Nephron progenitor cell (in vitro differentiated cells): ENCODE measurements at regions not wholly inside any gene's neighbourhood (a gene's known extent, or its start where the extent isn't known, plus 50 kb on each side); places are given as distances from the start of the nearest gene placed in this dataset.

Experiments
- DNase-seq: peaks from one replicate; pipeline ENCODE4 v3.0.0; 2021
- H3K27ac Mint-ChIP-seq: 2 replicates; pipeline ENCODE4 v1.8.0; 2021; ENCODE audit warnings: mild to moderate bottlenecking, moderate library complexity, mixed read lengths
- H3K27me3 Mint-ChIP-seq: 2 replicates; pipeline ENCODE4 v1.8.0; 2021; ENCODE audit warnings: mild to moderate bottlenecking, low read depth, mixed read lengths; ENCODE audit not compliant: poor library complexity
- H3K36me3 Mint-ChIP-seq: 2 replicates; pipeline ENCODE4 v1.8.0; 2021; ENCODE audit warnings: low read depth, mixed read lengths
- H3K4me1 Mint-ChIP-seq: 2 replicates; pipeline ENCODE4 v1.8.0; 2021; ENCODE audit warnings: mixed read lengths
- H3K4me3 Mint-ChIP-seq: 2 replicates; pipeline ENCODE4 v1.8.0; 2021; ENCODE audit warnings: mild to moderate bottlenecking, moderate library complexity, mixed read lengths
- H3K9me3 Mint-ChIP-seq: 2 replicates; pipeline ENCODE4 v1.8.0; 2021; ENCODE audit warnings: mild to moderate bottlenecking, moderate library complexity, mixed read lengths
- CTCF ChIP-seq: fragments of 200-600 bp; sonication (generic); IDR thresholded peaks from 2 replicates; pipeline ENCODE4 v1.5.0; 2021; ENCODE audit warnings: antibody characterized with exemption

DNA sequence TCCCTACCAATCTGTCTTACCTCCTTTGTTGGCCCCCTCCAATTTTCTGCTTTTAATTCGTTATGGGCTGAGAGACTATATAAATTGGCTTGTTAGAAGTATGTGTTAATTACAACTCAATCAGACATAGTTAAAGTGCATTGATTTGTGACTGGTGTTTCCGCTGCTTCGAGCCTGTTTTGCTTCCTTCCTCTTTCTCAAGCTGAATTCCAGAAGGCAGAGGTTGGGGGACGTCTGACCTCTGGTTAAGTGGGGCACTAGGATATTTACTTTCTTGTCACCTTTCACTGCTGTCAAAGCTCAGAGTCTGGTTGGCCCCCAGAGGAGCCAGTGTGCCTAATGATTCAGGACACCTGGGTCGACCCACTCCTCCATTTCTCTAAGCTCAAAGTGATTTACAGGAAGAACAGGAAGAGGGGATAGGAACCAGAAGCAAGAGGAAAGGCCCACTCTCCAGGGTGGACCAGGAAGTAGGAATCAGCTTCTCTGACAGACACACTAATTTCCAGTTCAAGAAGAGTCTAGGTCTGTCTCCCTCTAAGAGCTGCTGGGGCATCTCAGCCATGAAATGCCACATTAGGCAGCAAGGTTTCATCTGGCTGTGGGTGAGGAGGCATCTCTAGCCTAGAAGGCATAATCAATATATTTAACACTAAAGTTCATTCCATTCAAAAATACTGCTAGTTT, 397.2 kb upstream of the NPVF start:
- Mint-ChIP-seq H3K4me1 (peaks cover 62% of the 10 kb centered on the region), H3K27me3 (no peaks in the 10 kb centered on the region), H3K27ac (peak overlapping the region; percentile 89), H3K4me3 (no peak overlapping the region), H3K36me3 (peaks cover 7% of the 10 kb centered on the region), H3K9me3 (peaks cover 9% of the 10 kb centered on the region)
- DNase-seq, result no peak
- TF ChIP-seq CTCF, result no peak

- Mint-ChIP-seq H3K36me3 (peaks cover 7% of the 10 kb centered on the region), H3K4me1 (peaks cover 72% of the 10 kb centered on the region), H3K27me3 (no peaks in the 10 kb centered on the region), H3K27ac (peak overlapping the region; percentile 30), H3K4me3 (no peak overlapping the region), H3K9me3 (peaks cover 7% of the 10 kb centered on the region)
- TF ChIP-seq CTCF, result no peak
- no peak for DNase-seq
These were observed 398.3 kb upstream of the NPVF start for GRCh38 chr7:25626451-25627131.

- no peak overlapping the region for H3K27ac Mint-ChIP-seq
- H3K4me1 Mint-ChIP-seq, result peaks cover 77% of the 10 kb centered on the region
- no peaks in the 10 kb centered on the region for H3K36me3 Mint-ChIP-seq
- H3K9me3 Mint-ChIP-seq, result no peaks in the 10 kb centered on the region
- no peaks in the 10 kb centered on the region for H3K27me3 Mint-ChIP-seq
- no peak overlapping the region for H3K4me3 Mint-ChIP-seq
- TF ChIP-seq CTCF, result no peak
- DNase-seq, result no peak
These were observed 400.2 kb upstream of the NPVF start for GRCh38 chr7:25628446-25628845.

DNA sequence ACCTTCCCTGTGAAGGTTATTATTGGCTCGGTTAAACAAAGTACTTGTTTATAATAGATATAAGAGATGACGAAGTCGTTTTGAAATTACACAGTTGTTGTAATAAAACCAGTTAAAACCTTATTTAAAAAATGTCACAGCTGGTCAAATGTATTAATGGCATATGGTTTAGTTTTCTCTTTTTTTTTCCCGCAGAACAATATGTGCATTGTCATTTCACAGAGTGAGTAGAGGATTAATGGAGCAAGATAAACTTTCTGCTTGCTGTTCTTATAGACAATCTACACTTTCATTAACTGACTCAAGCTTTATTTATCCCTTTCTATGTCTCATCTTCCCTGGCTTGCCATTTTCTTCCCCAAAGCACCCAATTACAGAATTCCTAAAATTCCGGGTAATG, 404.3 kb upstream of the NPVF start:
- no peak for TF ChIP-seq CTCF
- Mint-ChIP-seq H3K27me3 (no peaks in the 10 kb centered on the region), H3K27ac (peak overlapping the region; percentile 1), H3K4me1 (peaks cover 78% of the 10 kb centered on the region), H3K4me3 (no peak overlapping the region), H3K9me3 (no peaks in the 10 kb centered on the region), H3K36me3 (no peaks in the 10 kb centered on the region)
- no peak for DNase-seq

DNA sequence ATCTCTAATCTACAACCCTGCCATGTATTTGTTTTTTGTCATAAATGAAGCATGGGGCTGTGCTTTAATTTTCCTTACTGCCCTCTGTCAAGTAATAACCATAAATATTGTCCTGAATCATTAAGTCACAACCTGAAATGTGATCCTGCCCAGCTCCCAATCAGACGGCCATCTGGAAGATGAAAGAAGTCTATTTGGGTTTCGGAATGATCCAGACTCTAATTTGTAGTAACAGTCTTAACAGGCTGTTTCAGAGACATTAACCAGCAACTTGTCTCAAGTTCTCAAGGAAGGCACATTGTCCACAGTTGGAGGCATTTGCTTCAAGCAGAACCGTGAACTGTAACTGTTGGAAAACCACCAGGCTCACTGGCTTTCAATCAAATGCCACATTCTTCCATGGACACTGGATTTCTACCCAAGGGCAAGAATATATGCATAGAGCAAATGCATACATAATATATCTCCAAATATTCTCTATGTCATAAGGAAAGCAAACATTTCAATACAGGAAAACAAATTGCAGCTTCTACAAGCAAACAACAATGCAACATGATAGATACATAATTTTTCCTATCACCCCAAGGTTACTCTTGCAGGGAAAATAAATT, 405.2 kb upstream of the NPVF start:
- Mint-ChIP-seq H3K36me3 (no peaks in the 10 kb centered on the region), H3K9me3 (no peaks in the 10 kb centered on the region), H3K4me3 (no peak overlapping the region), H3K4me1 (peaks cover 70% of the 10 kb centered on the region), H3K27ac (peak overlapping the region; percentile 27), H3K27me3 (peaks cover 3% of the 10 kb centered on the region)
- no peak for TF ChIP-seq CTCF
- no peak for DNase-seq
